ENCODE measurements at regions not wholly inside any gene's neighbourhood (a gene's known extent, or its start where the extent isn't known, plus 50 kb on each side); places are given as distances from the start of the nearest gene placed in this dataset.
"Not testable (repeated sequence)": the region's sequence is repeated elsewhere in the genome, so short reads cannot be mapped to it uniquely, and the experiment has no call there.

- DNase-seq (ENCODE audit: low spot score): no peak
Observed at GRCh38 chr12:46711756-46712155, 114.0 kb downstream of the SLC38A4 start.

- DNase-seq (ENCODE audit: low spot score): no peak
Observed at GRCh38 chr12:46710125-46710743, 115.6 kb downstream of the SLC38A4 start.

- DNase-seq (ENCODE audit: low spot score): peak; percentile 32
Observed at GRCh38 chr12:46702581-46703344, 123.0 kb downstream of the SLC38A4 start.

- DNase-seq (ENCODE audit: low spot score): no peak
Observed at GRCh38 chr12:46701356-46701755, 124.4 kb downstream of the SLC38A4 start.

- no peak for DNase-seq (ENCODE audit: low spot score)
Observed at GRCh38 chr12:46699986-46700385, 125.8 kb downstream of the SLC38A4 start.

- DNase-seq (ENCODE audit: low spot score): no peak
Observed at GRCh38 chr12:46698003-46698402, 127.8 kb downstream of the SLC38A4 start.

GRCh38 chr12:46693518-46693917 is 132.3 kb downstream of the SLC38A4 start:
- DNase-seq (ENCODE audit: low spot score): no peak

- DNase-seq (ENCODE audit: low spot score): no peak
Observed at GRCh38 chr12:46693034-46693433, 132.8 kb downstream of the SLC38A4 start.

- DNase-seq (ENCODE audit: low spot score): no peak
Observed at GRCh38 chr12:46692606-46693005, 133.2 kb downstream of the SLC38A4 start.

- DNase-seq (ENCODE audit: low spot score): no peak
Observed at GRCh38 chr12:46686267-46686942, 139.4 kb downstream of the SLC38A4 start.

GRCh38 chr12:46684243-46684642 is 141.6 kb downstream of the SLC38A4 start:
- not testable (repeated sequence) for DNase-seq (ENCODE audit: low spot score)

GRCh38 chr12:46682148-46682547 is 143.6 kb downstream of the SLC38A4 start:
- DNase-seq (ENCODE audit: low spot score): no peak

GRCh38 chr12:46680506-46680905 is 145.3 kb downstream of the SLC38A4 start:
- DNase-seq (ENCODE audit: low spot score): no peak

GRCh38 chr12:46679754-46680153 is 146.0 kb downstream of the SLC38A4 start:
- DNase-seq (ENCODE audit: low spot score): no peak

GRCh38 chr12:46678426-46678825 is 147.4 kb downstream of the SLC38A4 start:
- DNase-seq (ENCODE audit: low spot score): no peak

GRCh38 chr12:46677749-46678148 is 148.0 kb downstream of the SLC38A4 start:
- no peak for DNase-seq (ENCODE audit: low spot score)

GRCh38 chr12:46676797-46677520 is 148.8 kb downstream of the SLC38A4 start:
- DNase-seq (ENCODE audit: low spot score): no peak

- DNase-seq (ENCODE audit: low spot score): no peak
Observed at GRCh38 chr12:46676396-46676795, 149.4 kb downstream of the SLC38A4 start.

GRCh38 chr12:46675736-46676135 is 150.1 kb downstream of the SLC38A4 start:
- no peak for DNase-seq (ENCODE audit: low spot score)

- no peak for DNase-seq (ENCODE audit: low spot score)
Observed at GRCh38 chr12:46674800-46675199, 151.0 kb downstream of the SLC38A4 start.

GRCh38 chr12:46674129-46674528 is 151.7 kb downstream of the SLC38A4 start:
- no peak for DNase-seq (ENCODE audit: low spot score)

GRCh38 chr12:46671102-46671501 is 154.7 kb downstream of the SLC38A4 start:
- no peak for DNase-seq (ENCODE audit: low spot score)

Measured in Ammon's horn (tissue), 1 donor.